GM12892 (cell line): ENCODE measurements at regions not wholly inside any gene's neighbourhood (a gene's known extent, or its start where the extent isn't known, plus 50 kb on each side); places are given as distances from the start of the nearest gene placed in this dataset.
"Not testable (repeated sequence)": the region's sequence is repeated elsewhere in the genome, so short reads cannot be mapped to it uniquely, and the experiment has no call there.

Experiments used
- DNase-seq: peaks from one replicate; pipeline ENCODE4 v3.0.0; 2011; ENCODE audit not compliant: insufficient read length
- FAIRE-seq: peaks from 2 replicates; lab custom pipeline; 2011; peaks lifted over from hg19 to GRCh38; lab: Jason Lieb, UNC
- POLR2A ChIP-seq: IDR thresholded peaks from 2 replicates; pipeline ENCODE4 v1.6.1; 2011; ENCODE audit warnings: low read depth, low read length, control low read depth
- POLR2AphosphoS5 ChIP-seq: IDR thresholded peaks from 2 replicates; pipeline ENCODE4 v1.6.1; 2011; ENCODE audit warnings: low read depth, low read length, control low read depth
- TAF1 ChIP-seq: IDR thresholded peaks from 2 replicates; pipeline ENCODE4 v1.6.1; 2011; ENCODE audit warnings: low read depth, mild to moderate bottlenecking, control low read depth, low read length, borderline replicate concordance

DNA sequence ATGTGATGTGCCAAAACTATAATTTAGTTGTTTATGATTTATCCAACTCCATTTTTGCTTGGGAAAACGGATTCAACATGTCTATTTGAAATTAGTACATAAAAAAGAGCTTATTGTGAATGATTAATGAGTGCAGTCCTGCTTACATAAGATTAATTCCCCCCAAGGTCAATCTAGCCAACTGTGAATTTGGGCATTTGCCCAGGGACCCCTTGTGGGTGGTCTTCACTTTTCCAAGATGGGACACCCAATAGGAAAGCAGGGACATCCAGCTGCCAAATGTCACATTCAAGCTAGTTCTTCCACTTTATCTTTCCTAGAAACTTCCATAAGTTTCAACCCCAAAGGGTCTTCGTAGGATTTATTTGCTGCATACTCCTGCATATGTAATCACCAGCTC, 362.4 kb upstream of the PKN2 start:
- TF ChIP-seq TAF1 (no peak), POLR2A (no peak)
- FAIRE-seq (no peak), DNase-seq (no peak)

DNA sequence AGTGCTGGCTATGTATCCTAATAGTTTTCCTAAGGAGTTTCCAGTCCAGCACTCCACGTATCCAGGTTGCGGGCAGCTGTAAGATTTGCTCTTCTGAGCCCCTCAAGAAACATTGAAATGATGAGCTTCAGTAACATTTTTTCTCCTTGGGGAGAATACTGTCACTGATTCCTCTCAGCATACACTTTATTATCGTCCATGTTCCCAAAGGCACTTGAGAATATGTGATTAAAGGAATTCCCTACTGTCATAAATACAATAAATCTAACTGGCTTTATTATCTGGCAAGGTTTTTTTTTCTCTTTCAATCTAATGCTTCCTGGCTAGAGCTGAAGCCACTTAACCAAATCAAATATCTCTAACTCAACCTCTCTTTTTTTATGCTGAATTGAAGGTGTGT, 359.2 kb upstream of the PKN2 start:
- TF ChIP-seq TAF1 = no peak
- TF ChIP-seq POLR2A = no peak
- TF ChIP-seq POLR2AphosphoS5 = no peak
- DNase-seq (no peak), FAIRE-seq (no peak)

DNA sequence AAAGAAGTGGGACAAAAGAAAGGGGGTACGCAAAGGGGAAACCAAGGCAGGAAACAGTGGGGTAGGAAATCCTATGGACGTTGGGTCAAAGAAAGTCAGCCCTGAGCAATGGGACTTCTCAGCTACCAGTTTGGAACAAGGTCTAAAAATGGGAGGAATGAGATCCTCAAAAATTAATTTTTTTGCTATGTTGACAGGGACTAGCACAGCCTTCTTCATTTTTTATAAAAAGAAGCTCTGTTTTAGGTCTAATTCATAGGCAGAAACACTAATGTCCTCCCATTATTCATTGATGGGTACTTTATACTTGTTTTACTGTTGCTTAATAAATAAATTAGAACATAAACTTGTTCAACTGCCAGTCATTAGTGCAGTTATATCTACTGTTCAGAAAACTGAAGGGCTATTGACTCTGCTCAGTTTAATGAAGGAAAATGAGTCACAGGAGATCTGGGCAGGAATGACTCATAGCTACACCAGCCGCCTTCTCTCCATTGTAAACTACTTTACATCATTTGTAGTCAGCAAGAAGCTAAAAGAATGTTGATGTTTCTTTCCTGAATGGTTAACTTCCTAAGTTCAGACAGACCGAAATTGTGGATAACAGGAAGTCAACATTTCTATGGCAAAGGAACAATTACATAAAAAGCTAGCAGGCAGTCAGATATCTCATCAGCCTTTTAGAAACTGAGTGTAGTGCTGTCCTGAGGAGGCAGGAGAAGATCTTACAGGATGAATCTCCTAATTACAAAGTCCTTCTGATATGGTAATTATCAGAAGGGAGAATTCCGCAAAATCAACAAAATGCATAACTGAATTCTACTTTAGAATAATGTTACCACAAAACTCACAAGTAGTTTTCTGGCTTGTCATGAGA, 356.4 kb upstream of the PKN2 start:
- DNase-seq (no peak), FAIRE-seq (no peak)

DNA sequence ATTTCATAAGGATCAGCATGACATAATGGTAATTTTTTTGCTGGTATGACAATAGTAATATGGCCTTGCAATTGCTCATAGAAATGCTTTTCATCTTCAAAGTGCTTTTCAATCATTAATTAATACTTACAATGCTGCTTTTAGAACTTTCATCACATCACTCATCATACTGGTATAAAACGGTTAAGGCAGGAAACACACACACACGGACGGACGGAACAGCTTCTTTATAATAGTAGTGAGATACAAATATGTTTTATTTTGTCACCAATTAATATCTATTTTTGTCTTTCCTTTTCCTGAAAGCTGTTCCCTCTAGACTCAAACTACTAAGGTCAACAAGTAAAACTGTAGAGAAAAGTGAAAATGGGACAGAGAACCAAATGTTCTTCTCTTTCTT, 353.9 kb upstream of the PKN2 start:
- DNase-seq (no peak), FAIRE-seq (no peak)
- TF ChIP-seq POLR2A (no peak), POLR2AphosphoS5 (no peak), TAF1 (no peak)

More for the DNA sequence above, 356.4 kb upstream of the PKN2 start:
- TF ChIP-seq POLR2AphosphoS5 (no peak), TAF1 (no peak), POLR2A (no peak)

DNA sequence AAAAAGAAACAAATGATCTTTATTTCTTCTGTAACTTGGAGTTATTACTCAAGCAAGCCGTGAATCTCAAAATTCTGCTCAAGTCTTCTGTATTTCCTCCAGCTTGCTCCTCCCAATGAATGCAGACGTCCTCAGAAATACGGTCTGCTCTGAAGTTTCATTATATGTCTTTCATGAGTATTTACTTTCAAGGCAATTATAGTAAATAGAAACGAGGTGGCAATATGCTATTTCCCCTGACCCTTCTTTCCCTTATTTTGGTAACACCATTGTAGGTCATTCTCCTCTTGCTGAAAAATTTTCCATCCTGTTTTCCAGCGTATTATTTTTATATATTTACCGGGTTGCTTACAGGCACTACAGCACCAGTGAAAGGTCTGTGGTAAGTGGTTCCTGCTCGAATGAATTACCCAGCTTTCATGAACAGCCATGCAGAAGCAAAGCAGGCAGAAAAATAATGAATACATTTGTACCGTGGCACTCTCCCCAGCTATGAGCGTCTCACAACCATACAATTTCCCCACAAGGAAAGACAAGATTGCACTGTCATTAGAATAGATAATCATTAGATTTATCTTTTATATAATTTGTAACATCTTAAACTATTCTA, 350.9 kb upstream of the PKN2 start:
- DNase-seq = no peak
- no peak for FAIRE-seq
- TF ChIP-seq POLR2A = no peak
- TF ChIP-seq POLR2AphosphoS5 = no peak
- TF ChIP-seq TAF1 = no peak

DNA sequence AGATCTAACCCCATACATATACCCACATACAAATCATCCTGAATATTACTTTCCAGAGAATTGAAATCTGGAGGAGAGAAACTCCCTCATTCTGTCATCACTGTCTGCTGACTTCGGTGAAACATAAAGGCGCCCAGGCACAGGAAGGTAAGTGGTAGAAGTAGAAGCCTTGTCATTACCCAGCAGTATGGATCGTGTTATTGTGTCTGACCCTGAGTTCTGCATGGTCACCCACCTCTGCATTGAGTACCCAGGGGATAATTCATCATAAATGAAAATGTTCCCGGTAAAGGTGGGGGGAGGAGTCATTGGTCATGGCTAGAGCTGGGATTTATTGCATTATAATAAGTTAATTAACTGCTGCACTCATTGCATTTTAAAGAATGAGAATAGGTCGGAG, 342.6 kb upstream of the PKN2 start:
- FAIRE-seq (no peak), DNase-seq (no peak)
- TF ChIP-seq POLR2AphosphoS5 (no peak), TAF1 (no peak), POLR2A (no peak)

DNA sequence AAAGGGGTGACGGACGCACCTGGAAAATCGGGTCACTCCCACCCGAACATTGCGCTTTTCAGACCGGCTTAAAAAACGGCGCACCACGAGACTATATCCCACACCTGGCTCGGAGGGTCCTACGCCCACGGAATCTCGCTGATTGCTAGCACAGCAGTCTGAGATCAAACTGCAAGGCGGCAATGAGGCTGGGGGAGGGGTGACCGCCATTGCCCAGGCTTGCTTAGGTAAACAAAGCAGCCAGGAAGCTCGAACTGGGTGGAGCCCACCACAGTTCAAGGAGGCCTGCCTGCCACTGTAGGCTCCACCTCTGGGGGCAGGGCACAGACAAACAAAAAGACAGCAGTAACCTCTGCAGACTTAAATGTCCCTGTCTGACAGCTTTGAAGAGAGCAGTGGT, 342.0 kb upstream of the PKN2 start:
- FAIRE-seq, DNase-seq: not testable (repeated sequence)

DNA sequence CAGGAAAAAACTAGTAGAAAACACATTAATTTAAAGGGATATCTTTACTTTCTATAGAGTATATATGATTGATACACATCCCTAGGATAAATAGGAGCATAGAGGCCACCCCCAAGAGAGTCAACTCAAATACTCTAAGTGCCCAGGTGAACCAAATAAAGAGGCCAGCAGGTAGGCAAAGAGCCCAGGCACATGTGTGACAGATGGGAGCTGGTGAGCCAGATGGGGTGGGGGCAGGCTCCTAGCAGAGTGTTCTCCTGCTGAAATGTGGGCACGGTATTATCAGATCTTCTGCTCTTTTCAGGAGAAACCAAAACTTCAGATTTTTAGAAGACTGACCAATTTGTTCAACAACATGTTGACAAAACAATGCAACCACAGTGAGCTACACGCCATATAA, 333.4 kb upstream of the PKN2 start:
- DNase-seq = no peak
- TF ChIP-seq TAF1 (no peak), POLR2A (no peak), POLR2AphosphoS5 (no peak)
- no peak for FAIRE-seq

DNA sequence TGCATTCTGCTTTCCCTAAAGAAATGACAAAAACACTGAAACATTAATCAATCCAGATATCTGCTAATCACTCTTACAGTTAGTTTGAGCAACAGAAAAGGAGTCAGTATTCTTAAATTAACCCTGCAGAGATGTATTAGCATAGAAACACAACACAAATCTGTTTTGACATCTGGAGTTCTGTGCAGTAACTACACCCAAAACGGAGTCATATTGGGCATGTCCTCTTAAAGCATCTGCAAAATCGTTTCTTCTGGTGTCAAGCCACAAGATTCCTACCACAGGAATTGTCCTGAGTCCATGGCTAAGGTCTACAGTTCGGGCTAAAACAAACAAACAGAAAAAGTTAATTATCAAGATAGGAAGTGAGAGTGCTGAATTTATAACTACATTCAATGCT, 332.1 kb upstream of the PKN2 start:
- FAIRE-seq (no peak), DNase-seq (no peak)
- TF ChIP-seq POLR2AphosphoS5 (no peak), TAF1 (no peak), POLR2A (no peak)

DNA sequence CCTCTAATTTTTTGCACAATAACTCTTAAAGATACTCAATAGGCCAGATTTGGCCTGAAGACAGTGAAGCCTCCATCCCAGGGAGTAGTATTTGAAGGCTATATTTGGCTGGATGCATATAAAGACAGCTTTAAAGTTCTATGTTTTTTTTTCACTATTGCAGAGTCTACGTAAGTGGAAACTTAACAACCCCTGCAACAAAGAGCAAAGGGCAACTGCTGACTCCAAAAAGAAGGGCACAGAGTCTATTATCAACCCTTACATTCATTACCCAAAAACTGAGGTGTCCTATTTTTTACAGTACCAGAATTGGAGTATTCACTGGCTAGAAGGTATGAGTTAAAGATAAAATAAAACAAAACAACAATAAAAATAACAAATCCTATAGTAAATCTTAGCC, 329.8 kb upstream of the PKN2 start:
- DNase-seq (no peak), FAIRE-seq (no peak)
- TF ChIP-seq POLR2A = no peak
- no peak for TF ChIP-seq TAF1
- TF ChIP-seq POLR2AphosphoS5 = no peak

DNA sequence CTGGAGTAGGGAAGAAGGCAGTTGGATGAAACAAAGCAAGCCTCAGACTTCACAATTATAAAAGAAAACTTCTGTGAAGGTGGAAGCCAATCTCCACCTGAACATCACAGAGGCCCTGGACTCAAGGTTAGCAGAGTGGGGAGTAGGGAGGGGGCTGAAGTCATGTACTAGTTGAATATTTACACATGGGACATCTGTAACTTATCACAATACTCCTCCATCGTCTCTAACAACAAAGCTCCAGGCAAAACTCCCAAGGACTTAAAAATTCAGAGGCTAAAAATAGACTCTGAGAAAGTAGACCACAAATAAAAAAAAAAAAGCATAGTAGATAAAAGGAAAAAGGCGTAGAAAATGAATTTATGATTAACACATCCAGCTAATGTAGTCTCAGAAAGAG, 326.3 kb upstream of the PKN2 start:
- DNase-seq = no peak
- TF ChIP-seq POLR2AphosphoS5 (no peak), POLR2A (no peak), TAF1 (no peak)
- FAIRE-seq = no peak

DNA sequence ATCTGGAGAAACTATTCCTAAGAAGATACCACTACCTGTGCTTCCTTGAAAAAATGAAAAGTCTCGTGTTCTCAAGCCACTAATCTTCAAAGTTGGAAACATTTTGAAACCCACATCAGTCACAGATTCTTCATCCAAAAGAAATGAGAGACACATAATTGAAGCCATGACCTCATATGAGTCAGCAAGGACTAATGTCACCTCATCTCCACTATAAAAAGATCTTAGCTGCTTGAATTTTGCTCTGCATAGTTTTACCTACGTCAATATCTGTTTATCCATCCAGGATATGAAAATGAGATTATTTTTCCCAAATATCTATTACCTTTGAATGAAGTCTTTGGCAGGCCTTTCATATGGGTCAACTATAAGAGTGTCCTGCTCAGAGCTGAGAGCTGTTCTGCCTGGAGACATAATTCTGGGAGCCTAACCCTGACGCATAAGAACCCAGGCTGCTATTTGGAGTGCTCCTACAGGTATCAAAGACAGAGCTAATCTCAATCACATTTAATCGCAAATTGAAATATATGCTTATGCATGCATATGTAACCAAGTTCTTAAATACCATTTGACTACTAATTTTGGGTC, 312.5 kb upstream of the PKN2 start:
- TF ChIP-seq POLR2AphosphoS5 = no peak
- no peak for TF ChIP-seq TAF1
- no peak for TF ChIP-seq POLR2A
- FAIRE-seq (no peak), DNase-seq (no peak)
